T-helper 17 cell (primary cell): ENCODE measurements at regions not wholly inside any gene's neighbourhood (a gene's known extent, or its start where the extent isn't known, plus 50 kb on each side); places are given as distances from the start of the nearest gene placed in this dataset.

Experiments used
- ATAC-seq: fragments of 150-1000 bp; cut with Tn5 transposase; 2 replicates; pipeline ENCODE4 v1.10.0; 2021; ENCODE audit warnings: mild to moderate bottlenecking, moderate library complexity
- DNase-seq, 3 donors: peaks; one replicate each; pipeline versions ENCODE4 v3.0.0 to v3.0.0-alpha.2; 2020 to 2021
- H3K9me3 ChIP-seq: one replicate; pipeline ENCODE4 v1.7.0; 2013; ENCODE audit warnings: low read length, mild to moderate bottlenecking; ENCODE audit not compliant: control insufficient read depth, poor library complexity, severe bottlenecking
- H3K27ac Mint-ChIP-seq: one replicate; pipeline ENCODE4 v1.8.0; 2022; ENCODE audit warnings: mild to moderate bottlenecking, moderate library complexity, mixed read lengths
- H3K27me3 Mint-ChIP-seq: one replicate; pipeline ENCODE4 v1.8.0; 2022; ENCODE audit warnings: mixed read lengths
- H3K36me3 Mint-ChIP-seq: one replicate; pipeline ENCODE4 v1.8.0; 2022; ENCODE audit warnings: low read depth, mixed read lengths
- H3K4me1 Mint-ChIP-seq: one replicate; pipeline ENCODE4 v1.8.0; 2022; ENCODE audit warnings: mild to moderate bottlenecking, mixed read lengths
- H3K4me3 Mint-ChIP-seq: one replicate; pipeline ENCODE4 v1.8.0; 2022; ENCODE audit warnings: mild to moderate bottlenecking, moderate library complexity, mixed read lengths

DNA sequence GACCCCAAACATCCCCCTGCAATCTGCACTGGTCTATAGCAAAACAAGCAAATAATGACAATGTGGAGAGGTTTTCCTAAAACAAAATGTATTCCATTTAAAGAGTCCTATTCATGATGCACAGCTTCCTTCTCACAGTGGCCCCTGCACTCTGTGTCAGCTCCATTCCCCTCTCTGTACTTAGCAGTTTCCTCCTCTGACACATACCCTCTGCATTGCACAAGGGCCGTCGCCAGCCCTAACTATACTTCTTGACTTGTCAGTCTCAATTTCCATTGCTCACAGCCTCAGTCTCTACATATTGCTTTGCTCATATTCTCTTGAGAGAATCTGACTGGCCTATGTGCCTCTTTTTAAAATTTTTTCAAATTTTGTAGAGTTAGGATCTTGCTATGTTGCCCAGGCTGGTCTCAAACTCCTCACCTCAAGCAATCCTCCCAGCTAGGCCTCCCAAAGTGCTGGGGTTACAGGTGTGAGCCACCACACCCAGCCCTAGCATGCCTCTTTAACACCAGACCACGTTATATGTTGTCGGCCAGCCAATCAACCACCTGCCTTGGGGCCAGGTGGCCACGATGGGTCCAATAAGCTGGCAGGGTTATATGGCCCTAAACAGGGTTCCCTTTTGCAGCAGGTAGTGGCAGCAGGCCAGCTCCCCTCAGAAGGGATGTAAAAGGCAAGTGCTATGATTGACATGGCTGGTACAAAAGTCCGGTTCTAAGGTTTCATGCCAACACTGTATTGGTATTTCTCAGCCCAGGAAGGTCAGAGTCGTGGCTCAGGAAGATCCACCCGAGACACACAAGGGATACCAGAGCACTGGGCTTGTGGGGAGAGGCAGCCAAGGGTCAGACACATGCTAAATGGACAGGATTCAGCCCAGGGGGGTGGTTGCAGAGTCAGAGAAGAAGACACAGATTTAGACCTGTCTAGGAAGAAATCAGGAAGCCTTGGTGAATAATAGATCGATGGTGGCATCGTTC, 59.0 kb upstream of the SMAD3 start:
- Mint-ChIP-seq H3K27ac (no peak overlapping the region), H3K36me3 (peaks cover 4% of the 10 kb centered on the region), H3K27me3 (no peaks in the 10 kb centered on the region), H3K4me1 (peaks cover 4% of the 10 kb centered on the region), H3K4me3 (no peak overlapping the region)
- ATAC-seq (no peak), DNase-seq (no peak)
- H3K9me3 ChIP-seq = no peaks in the 10 kb centered on the region

DNA sequence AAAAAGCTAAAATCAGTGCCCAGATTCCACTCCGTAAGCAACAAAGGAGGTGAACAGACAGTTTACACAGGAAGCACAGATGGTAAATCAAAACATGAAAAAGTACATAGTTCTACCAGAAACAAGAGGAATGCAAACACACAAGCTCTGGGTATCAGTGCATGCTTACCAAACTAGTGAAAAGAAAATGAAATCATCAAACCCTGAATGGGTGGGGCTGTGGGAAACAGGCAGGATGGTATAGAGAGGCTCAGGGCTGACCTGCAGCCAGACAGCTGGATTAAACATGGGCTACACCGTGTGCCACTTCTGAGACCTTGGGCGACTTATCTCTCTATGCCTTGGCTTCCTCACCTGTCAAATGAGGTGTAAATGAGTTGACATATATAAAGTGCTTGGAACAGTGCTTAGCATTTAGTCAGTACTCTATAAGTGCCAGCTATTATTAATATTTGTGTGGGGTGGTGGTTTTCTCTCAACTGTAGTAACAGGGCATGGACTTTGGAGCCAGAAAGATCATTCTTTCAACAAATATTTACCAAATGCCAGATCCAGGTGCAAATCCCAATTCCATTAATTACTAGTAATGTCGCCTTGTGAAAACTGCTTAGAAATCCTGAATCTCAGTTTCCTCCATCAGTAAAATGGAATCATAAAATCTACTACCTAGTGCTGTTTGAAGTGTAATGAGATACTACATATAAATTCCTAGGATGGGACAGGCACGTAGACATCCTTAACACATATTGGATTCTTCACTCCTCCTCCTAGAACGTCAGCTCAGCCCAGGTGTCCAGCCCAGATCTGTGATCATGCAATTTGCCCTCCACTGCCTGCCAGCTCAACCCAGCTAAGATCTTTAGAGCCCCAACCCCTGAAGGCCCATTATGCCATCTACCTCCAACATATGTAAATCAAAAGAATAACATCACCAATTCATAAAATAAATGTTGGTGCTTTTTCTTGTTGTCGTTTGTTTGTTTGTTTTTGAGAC, 55.5 kb upstream of the SMAD3 start:
- DNase-seq = no peak
- Mint-ChIP-seq H3K27ac (no peak overlapping the region), H3K4me3 (no peak overlapping the region), H3K4me1 (peaks cover 2% of the 10 kb centered on the region), H3K36me3 (peaks cover 4% of the 10 kb centered on the region), H3K27me3 (no peaks in the 10 kb centered on the region)
- H3K9me3 ChIP-seq = no peaks in the 10 kb centered on the region
- ATAC-seq = no peak

GRCh38 chr15:67010898-67011616, 54.3 kb upstream of the SMAD3 start:
- H3K4me1 Mint-ChIP-seq = peaks cover 2% of the 10 kb centered on the region
- no peak overlapping the region for H3K27ac Mint-ChIP-seq

GRCh38 chr15:67011617-67012005, 53.8 kb upstream of the SMAD3 start:
- ATAC-seq = no peak
- no peaks in the 10 kb centered on the region for H3K9me3 ChIP-seq
- H3K36me3 Mint-ChIP-seq = peaks cover 4% of the 10 kb centered on the region
- no peaks in the 10 kb centered on the region for H3K4me1 Mint-ChIP-seq
- no peak overlapping the region for H3K27ac Mint-ChIP-seq
- no peak overlapping the region for H3K4me3 Mint-ChIP-seq
- no peak for DNase-seq
- H3K27me3 Mint-ChIP-seq = no peaks in the 10 kb centered on the region

More at GRCh38 chr15:67010898-67011616, 54.3 kb upstream of the SMAD3 start:
- DNase-seq = no peak
- H3K27me3 Mint-ChIP-seq = no peaks in the 10 kb centered on the region
- no peak overlapping the region for H3K4me3 Mint-ChIP-seq
- no peaks in the 10 kb centered on the region for H3K9me3 ChIP-seq
- no peak for ATAC-seq
- peaks cover 4% of the 10 kb centered on the region for H3K36me3 Mint-ChIP-seq

- no peaks in the 10 kb centered on the region for H3K36me3 Mint-ChIP-seq
These were observed 51.7 kb upstream of the SMAD3 start for GRCh38 chr15:67013696-67014095.

More at GRCh38 chr15:67013696-67014095, 51.7 kb upstream of the SMAD3 start:
- no peaks in the 10 kb centered on the region for H3K9me3 ChIP-seq
- ATAC-seq (no peak), DNase-seq (no peak)
- no peaks in the 10 kb centered on the region for H3K27me3 Mint-ChIP-seq
- no peak overlapping the region for H3K4me3 Mint-ChIP-seq
- H3K27ac Mint-ChIP-seq = no peak overlapping the region
- peaks cover 5% of the 10 kb centered on the region for H3K4me1 Mint-ChIP-seq
